HG03460 (cell line): ENCODE measurements at regions not wholly inside any gene's neighbourhood (a gene's known extent, or its start where the extent isn't known, plus 50 kb on each side); places are given as distances from the start of the nearest gene placed in this dataset.
"Not testable (repeated sequence)": the region's sequence is repeated elsewhere in the genome, so short reads cannot be mapped to it uniquely, and the experiment has no call there.

ENCODE experiments used
- ATAC-seq: cut with Tn5 transposase; IDR thresholded peaks from one replicate; pipeline ENCODE4 v1.9.1; 2021; ENCODE audit not compliant: unreplicated experiment

GRCh38 chr13:65540175-65540574 is 1690.0 kb downstream of the PCDH9 start:
- ATAC-seq: no peak

- no peak for ATAC-seq
Measured at GRCh38 chr13:65535370-65535769, 1694.8 kb downstream of the PCDH9 start.

GRCh38 chr13:65532231-65532630 is 1697.9 kb downstream of the PCDH9 start:
- no peak for ATAC-seq

GRCh38 chr13:65530688-65531087 is 1699.4 kb downstream of the PCDH9 start:
- ATAC-seq: no peak

GRCh38 chr13:65529541-65529940 is 1700.6 kb downstream of the PCDH9 start:
- ATAC-seq: no peak

- no peak for ATAC-seq
Measured at GRCh38 chr13:65508745-65509144, 1721.4 kb downstream of the PCDH9 start.

- no peak for ATAC-seq
Measured at GRCh38 chr13:65508338-65508737, 1721.8 kb downstream of the PCDH9 start.

- no peak for ATAC-seq
Measured at GRCh38 chr13:65505941-65506340, 1724.2 kb downstream of the PCDH9 start.

GRCh38 chr13:65504213-65504612 is 1725.9 kb downstream of the PCDH9 start:
- no peak for ATAC-seq

GRCh38 chr13:65500481-65500880 is 1729.7 kb downstream of the PCDH9 start:
- no peak for ATAC-seq

GRCh38 chr13:65499256-65499655 is 1730.9 kb downstream of the PCDH9 start:
- no peak for ATAC-seq

GRCh38 chr13:65497265-65497664 is 1732.9 kb downstream of the PCDH9 start:
- ATAC-seq: no peak

GRCh38 chr13:65490725-65491124 is 1739.4 kb downstream of the PCDH9 start:
- not testable (repeated sequence) for ATAC-seq

GRCh38 chr13:65488606-65489005 is 1741.5 kb downstream of the PCDH9 start:
- ATAC-seq: no peak

GRCh38 chr13:65479692-65480091 is 1750.4 kb downstream of the PCDH9 start:
- no peak for ATAC-seq

- ATAC-seq: no peak
Measured at GRCh38 chr13:65473196-65473595, 1756.9 kb downstream of the PCDH9 start.

GRCh38 chr13:65472336-65472735 is 1757.8 kb downstream of the PCDH9 start:
- no peak for ATAC-seq

GRCh38 chr13:65470781-65471180 is 1759.4 kb downstream of the PCDH9 start:
- ATAC-seq: no peak

- ATAC-seq: no peak
Measured at GRCh38 chr13:65468628-65469027, 1761.5 kb downstream of the PCDH9 start.

- ATAC-seq: no peak
Measured at GRCh38 chr13:65461590-65461989, 1768.5 kb downstream of the PCDH9 start.

- no peak for ATAC-seq
Measured at GRCh38 chr13:65460136-65460535, 1770.0 kb downstream of the PCDH9 start.

GRCh38 chr13:65456150-65456912 is 1773.8 kb downstream of the PCDH9 start:
- no peak for ATAC-seq

- no peak for ATAC-seq
Measured at GRCh38 chr13:65454403-65454802, 1775.7 kb downstream of the PCDH9 start.
